ENCODE measurements at regions not wholly inside any gene's neighbourhood (a gene's known extent, or its start where the extent isn't known, plus 50 kb on each side); places are given as distances from the start of the nearest gene placed in this dataset.

DNA sequence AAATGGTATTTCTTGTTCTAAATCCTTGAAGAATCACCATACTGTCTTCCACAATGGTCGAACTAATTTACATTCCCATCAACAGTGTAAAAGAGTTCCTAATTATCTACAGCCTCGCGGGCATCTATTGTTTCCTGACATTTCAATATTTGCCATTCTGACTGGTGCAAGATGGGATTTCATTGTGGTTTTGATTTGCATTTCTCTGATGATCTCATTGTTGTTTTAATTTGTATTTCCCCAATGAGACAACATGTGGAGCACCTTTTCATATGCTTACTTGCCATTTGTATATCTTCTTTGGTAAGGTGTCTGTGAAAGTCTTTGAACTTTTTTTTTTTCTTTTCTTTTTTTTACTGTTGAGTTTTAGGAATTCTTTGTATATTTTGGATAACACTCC, 473.6 kb downstream of the KCTD16 start:
- Histone ChIP-seq H2AFZ (no peak overlapping the region), H3F3A (ENCODE audit: insufficient read depth, low read depth) (no peaks in the 10 kb centered on the region), H3K4me2 (no peak overlapping the region), H4K20me1 (ENCODE audit: insufficient read depth) (no peaks in the 10 kb centered on the region), H3K9me2 (ENCODE audit: insufficient read depth) (no peaks in the 10 kb centered on the region), H3K27ac (no peak overlapping the region), H3K4me1 (replicated peaks; ENCODE audit: insufficient read depth) (no peaks in the 10 kb centered on the region), H3K4me3 (no peak overlapping the region), H3K27me3 (ENCODE audit: insufficient read depth, low read depth) (no peaks in the 10 kb centered on the region), H3K36me3 (ENCODE audit: low read depth) (no peaks in the 10 kb centered on the region), H3K9me3 (ENCODE audit: insufficient read depth, low read depth) (no peaks in the 10 kb centered on the region), H3K79me2 (ENCODE audit: low read depth) (no peaks in the 10 kb centered on the region)
- ChIA-PET CTCF (no interaction called here), POLR2A (ENCODE audit: unreplicated experiment) (no interaction called here)
- intact Hi-C loops (cut with micrococcal nuclease; ENCODE audit: unreplicated experiment), result no loop called here
- no TSS peak for BruUV-seq (replicated peaks)
- DNase-seq, result no peak
- TF ChIP-seq EZH2 (IDR thresholded peaks at IDR 0.05; ENCODE audit: low read depth) (no peak), CTCF (conservative IDR thresholded peaks at IDR 0.05) (no peak)

DNA sequence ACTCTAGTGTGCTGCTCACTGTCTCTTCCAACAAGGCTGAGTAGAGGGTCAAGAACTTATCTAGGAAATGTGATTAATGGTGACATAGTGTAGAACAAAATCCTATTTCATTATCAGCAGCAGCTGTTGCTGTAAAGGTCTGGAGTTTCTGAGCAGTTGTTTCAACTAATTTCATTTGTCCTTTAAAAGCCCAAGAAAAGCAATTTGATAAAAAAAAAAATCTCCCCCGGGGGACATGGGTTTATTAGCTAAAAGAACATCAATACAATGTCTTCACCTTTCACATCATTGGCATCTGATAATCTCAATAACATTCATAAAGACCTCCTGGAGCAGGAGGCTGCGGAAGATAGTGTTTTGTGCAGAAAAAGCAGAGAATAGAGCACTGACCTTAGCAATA, 468.1 kb downstream of the KCTD16 start:
- no peak for DNase-seq
- BruUV-seq (replicated peaks), result no TSS peak

DNA sequence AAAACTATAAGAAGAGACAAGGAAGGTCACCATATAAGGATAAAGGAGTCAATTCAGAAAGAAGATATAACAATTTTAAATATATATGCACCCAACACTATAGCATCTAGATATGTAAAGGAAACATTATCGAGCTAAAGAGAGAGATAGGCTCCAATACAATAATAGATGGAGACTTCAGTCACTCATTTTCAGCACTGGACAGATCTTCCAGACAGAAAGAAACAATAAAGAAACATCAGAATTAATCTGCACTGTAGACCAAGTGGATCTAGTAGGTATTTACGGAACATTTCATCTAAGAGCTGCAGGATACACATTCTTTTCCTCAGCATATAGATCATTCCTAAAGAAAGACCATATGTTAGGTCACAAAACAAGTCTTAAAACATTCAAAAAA, 463.5 kb downstream of the KCTD16 start:
- Histone ChIP-seq H3K9me2 (ENCODE audit: insufficient read depth) (no peaks in the 10 kb centered on the region), H3K27ac (no peak overlapping the region), H3K4me1 (replicated peaks; ENCODE audit: insufficient read depth) (no peaks in the 10 kb centered on the region), H3K36me3 (ENCODE audit: low read depth) (no peaks in the 10 kb centered on the region), H3K79me2 (ENCODE audit: low read depth) (no peaks in the 10 kb centered on the region), H3K4me3 (no peak overlapping the region), H3K27me3 (ENCODE audit: insufficient read depth, low read depth) (no peaks in the 10 kb centered on the region), H2AFZ (no peak overlapping the region), H3K4me2 (no peak overlapping the region), H4K20me1 (ENCODE audit: insufficient read depth) (no peaks in the 10 kb centered on the region), H3K9me3 (ENCODE audit: insufficient read depth, low read depth) (no peaks in the 10 kb centered on the region), H3F3A (ENCODE audit: insufficient read depth, low read depth) (no peaks in the 10 kb centered on the region)
- no peak for TF ChIP-seq EZH2 (IDR thresholded peaks at IDR 0.05; ENCODE audit: low read depth)
- no TSS peak for BruUV-seq (replicated peaks)
- ChIA-PET CTCF (no interaction called here), POLR2A (ENCODE audit: unreplicated experiment) (no interaction called here)
- DNase-seq, result no peak
- intact Hi-C loops (cut with micrococcal nuclease; ENCODE audit: unreplicated experiment), result no loop called here

More for the DNA sequence above, 468.1 kb downstream of the KCTD16 start:
- TF ChIP-seq EZH2 (IDR thresholded peaks at IDR 0.05; ENCODE audit: low read depth) (no peak), CTCF (conservative IDR thresholded peaks at IDR 0.05) (no peak)
- Histone ChIP-seq H3K36me3 (ENCODE audit: low read depth) (no peaks in the 10 kb centered on the region), H2AFZ (no peak overlapping the region), H3K27me3 (ENCODE audit: insufficient read depth, low read depth) (no peaks in the 10 kb centered on the region), H3K9me3 (ENCODE audit: insufficient read depth, low read depth) (no peaks in the 10 kb centered on the region), H3K9me2 (ENCODE audit: insufficient read depth) (no peaks in the 10 kb centered on the region), H3F3A (ENCODE audit: insufficient read depth, low read depth) (no peaks in the 10 kb centered on the region), H3K27ac (no peak overlapping the region), H3K4me3 (no peak overlapping the region), H3K4me1 (replicated peaks; ENCODE audit: insufficient read depth) (no peaks in the 10 kb centered on the region), H4K20me1 (ENCODE audit: insufficient read depth) (no peaks in the 10 kb centered on the region), H3K4me2 (no peak overlapping the region), H3K79me2 (ENCODE audit: low read depth) (no peaks in the 10 kb centered on the region)
- POLR2A ChIA-PET (ENCODE audit: unreplicated experiment), result no interaction called here
- intact Hi-C loops (cut with micrococcal nuclease; ENCODE audit: unreplicated experiment), result no loop called here
- CTCF ChIA-PET, result no interaction called here

GRCh38 chr5:144598451-144599068, 427.9 kb downstream of the KCTD16 start:
- no peak overlapping the region for H2AFZ ChIP-seq
- H3F3A ChIP-seq (ENCODE audit: insufficient read depth, low read depth), result no peaks in the 10 kb centered on the region
- no peaks in the 10 kb centered on the region for H3K36me3 ChIP-seq (ENCODE audit: low read depth)
- H3K4me3 ChIP-seq, result no peak overlapping the region
- no peak overlapping the region for H3K27ac ChIP-seq
- no peaks in the 10 kb centered on the region for H3K79me2 ChIP-seq (ENCODE audit: low read depth)
- no TSS peak for BruUV-seq (replicated peaks)
- no peaks in the 10 kb centered on the region for H3K9me3 ChIP-seq (ENCODE audit: insufficient read depth, low read depth)
- ChIA-PET POLR2A (ENCODE audit: unreplicated experiment) (no interaction called here), CTCF (no interaction called here)
- DNase-seq, result no peak
- no peaks in the 10 kb centered on the region for H3K9me2 ChIP-seq (ENCODE audit: insufficient read depth)
- TF ChIP-seq CTCF (conservative IDR thresholded peaks at IDR 0.05) (no peak), EZH2 (IDR thresholded peaks at IDR 0.05; ENCODE audit: low read depth) (no peak)
- no peaks in the 10 kb centered on the region for H4K20me1 ChIP-seq (ENCODE audit: insufficient read depth)
- intact Hi-C loops (cut with micrococcal nuclease; ENCODE audit: unreplicated experiment), result no loop called here
- H3K27me3 ChIP-seq (ENCODE audit: insufficient read depth, low read depth), result no peaks in the 10 kb centered on the region
- no peaks in the 10 kb centered on the region for H3K4me1 ChIP-seq (replicated peaks; ENCODE audit: insufficient read depth)
- H3K4me2 ChIP-seq, result no peak overlapping the region
